Astrocyte of the spinal cord (primary cell): ENCODE measurements at regions not wholly inside any gene's neighbourhood (a gene's known extent, or its start where the extent isn't known, plus 50 kb on each side); places are given as distances from the start of the nearest gene placed in this dataset.

Experiments used
- DNase-seq: peaks from one replicate; pipeline ENCODE4 v3.0.0; 2011; ENCODE audit warnings: low read depth, low spot score
- H3K4me3 ChIP-seq: 2 replicates; pipeline ENCODE4 v1.5.1; 2011; ENCODE audit warnings: low read depth, mild to moderate bottlenecking, low read length, moderate library complexity
- in situ Hi-C: cut with HindIII; loops from 2 replicates; pipeline ENCODE4 v1.10.0; 2017; ENCODE audit warnings: low sequenced_read_pairs
- TF ChIP-seq, protein P1 (sequence below): IDR thresholded peaks from 2 replicates; pipeline ENCODE4 v1.5.1; 2012; ENCODE audit warnings: low read depth, mild to moderate bottlenecking, low read length, inconsistent platforms

DNA sequence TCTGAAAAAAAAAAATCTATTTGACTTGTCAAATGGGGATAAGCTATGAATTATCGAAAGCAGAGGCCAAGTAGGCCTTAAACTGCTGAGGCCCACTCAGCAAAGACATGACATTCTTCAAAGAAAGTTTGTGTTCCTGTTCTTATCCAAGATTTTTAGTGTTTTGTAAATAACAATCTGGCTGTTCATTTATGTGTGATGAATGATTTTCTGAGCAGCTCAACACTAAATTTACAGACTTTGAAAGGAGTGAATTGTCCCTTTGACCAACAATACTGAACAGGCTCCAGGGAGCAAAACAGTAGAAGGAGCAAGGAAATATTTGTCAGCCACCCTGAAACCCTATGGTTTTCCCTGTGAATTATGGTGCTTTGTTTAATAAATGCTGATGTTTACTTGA lies 512.6 kb upstream of the NAALADL2 start:
- in situ Hi-C loops: no loop called here
- no peak for DNase-seq
- H3K4me3 ChIP-seq: no peak overlapping the region
- TF ChIP-seq, protein P1, sequence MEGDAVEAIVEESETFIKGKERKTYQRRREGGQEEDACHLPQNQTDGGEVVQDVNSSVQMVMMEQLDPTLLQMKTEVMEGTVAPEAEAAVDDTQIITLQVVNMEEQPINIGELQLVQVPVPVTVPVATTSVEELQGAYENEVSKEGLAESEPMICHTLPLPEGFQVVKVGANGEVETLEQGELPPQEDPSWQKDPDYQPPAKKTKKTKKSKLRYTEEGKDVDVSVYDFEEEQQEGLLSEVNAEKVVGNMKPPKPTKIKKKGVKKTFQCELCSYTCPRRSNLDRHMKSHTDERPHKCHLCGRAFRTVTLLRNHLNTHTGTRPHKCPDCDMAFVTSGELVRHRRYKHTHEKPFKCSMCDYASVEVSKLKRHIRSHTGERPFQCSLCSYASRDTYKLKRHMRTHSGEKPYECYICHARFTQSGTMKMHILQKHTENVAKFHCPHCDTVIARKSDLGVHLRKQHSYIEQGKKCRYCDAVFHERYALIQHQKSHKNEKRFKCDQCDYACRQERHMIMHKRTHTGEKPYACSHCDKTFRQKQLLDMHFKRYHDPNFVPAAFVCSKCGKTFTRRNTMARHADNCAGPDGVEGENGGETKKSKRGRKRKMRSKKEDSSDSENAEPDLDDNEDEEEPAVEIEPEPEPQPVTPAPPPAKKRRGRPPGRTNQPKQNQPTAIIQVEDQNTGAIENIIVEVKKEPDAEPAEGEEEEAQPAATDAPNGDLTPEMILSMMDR: no peak

- no peak for DNase-seq
- no peak overlapping the region for H3K4me3 ChIP-seq
- in situ Hi-C loops: no loop called here
- TF ChIP-seq, protein P1: no peak
Measured at GRCh38 chr3:174347474-174348138, 511.5 kb upstream of the NAALADL2 start.

DNA sequence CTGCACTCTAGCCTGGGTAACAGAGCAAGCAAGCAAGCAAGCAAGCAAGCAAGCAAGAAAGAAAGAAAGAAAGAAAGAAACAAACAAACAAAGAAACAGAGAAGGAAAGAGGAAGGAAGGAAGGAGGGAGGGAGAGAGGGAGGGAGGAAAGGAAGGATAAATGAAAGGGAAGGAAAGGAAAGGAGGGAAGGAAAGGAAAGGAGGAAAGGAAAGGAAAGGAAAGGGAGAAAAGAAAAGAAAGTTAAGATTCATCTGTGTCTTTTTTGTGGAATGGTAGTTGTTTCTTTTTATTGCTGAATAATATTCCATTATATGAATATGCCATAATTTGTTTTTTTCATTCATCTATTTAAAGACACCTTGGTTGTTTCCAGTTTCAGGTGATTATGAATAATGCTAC lies 506.9 kb upstream of the NAALADL2 start:
- TF ChIP-seq, protein P1: no peak
- in situ Hi-C loops: no loop called here
- no peak overlapping the region for H3K4me3 ChIP-seq
- no peak for DNase-seq

DNA sequence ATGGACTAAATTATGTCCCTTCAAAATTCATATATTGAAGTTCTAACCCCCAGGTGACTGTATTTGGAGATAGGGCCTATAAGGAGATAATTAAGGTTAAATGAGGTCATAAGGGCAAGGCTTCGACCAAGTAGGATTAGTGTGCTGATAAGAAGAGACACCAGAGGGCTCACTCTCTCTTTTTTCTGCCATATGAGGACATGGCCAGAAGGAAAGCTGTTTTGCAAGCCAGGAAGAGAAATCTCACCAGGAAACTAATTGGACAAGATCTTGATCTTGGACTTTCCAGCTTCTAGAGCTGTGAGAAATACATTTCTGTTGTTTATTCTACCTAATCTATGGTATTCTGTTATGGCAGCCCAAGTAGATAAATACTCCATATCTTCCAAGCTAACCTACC lies 503.6 kb upstream of the NAALADL2 start:
- no peak for DNase-seq
- TF ChIP-seq, protein P1: peak; percentile 35
- in situ Hi-C loops: no loop called here
- H3K4me3 ChIP-seq: no peak overlapping the region

DNA sequence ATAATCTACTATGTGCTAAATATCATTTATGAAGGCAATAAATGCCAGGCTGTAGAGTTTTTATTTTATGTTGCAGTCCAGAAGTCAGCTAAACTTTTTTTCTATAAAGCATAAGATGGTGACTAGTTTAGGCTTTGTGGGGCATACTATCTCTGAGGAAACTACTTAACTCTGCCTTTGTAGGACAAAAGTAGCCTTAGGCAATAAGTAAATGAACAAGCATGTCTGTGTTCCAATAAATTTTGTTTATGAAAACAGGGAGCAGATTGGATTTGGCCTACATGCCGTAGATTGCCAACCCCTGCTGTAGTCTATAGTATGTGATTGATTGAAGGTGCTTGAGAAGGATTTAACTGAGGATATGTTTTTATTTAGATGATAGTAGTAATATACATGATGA lies 502.5 kb upstream of the NAALADL2 start:
- no peak overlapping the region for H3K4me3 ChIP-seq
- in situ Hi-C loops: no loop called here
- TF ChIP-seq, protein P1: no peak
- no peak for DNase-seq

DNA sequence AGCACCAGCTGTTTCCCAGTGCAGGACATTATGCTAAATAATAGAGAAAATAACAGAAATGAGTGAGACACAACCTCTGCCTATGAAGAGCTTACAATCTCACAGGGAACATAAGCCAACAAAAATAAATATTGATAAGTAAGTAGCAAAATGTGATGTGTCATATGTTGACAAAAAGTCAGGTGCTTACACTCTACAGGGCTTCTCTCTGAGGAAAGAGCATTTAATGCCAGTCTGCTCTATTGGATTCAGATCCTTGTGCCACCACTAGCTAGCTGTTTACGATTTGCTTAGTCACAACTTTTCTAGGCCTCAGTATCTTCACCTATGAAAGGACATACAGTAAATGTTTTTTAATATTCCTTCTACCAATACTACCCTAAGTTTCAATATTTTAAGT lies 500.9 kb upstream of the NAALADL2 start:
- no peak overlapping the region for H3K4me3 ChIP-seq
- no peak for DNase-seq
- in situ Hi-C loops: no loop called here
- TF ChIP-seq, protein P1: no peak

GRCh38 chr3:174362556-174362955 lies 496.6 kb upstream of the NAALADL2 start:
- H3K4me3 ChIP-seq: no peak overlapping the region
- in situ Hi-C loops: no loop called here
- no peak for DNase-seq
- TF ChIP-seq, protein P1: no peak
